Right renal pelvis (tissue), 4 donors: ENCODE measurements at regions not wholly inside any gene's neighbourhood (a gene's known extent, or its start where the extent isn't known, plus 50 kb on each side); places are given as distances from the start of the nearest gene placed in this dataset.
"Not testable (repeated sequence)": the region's sequence is repeated elsewhere in the genome, so short reads cannot be mapped to it uniquely, and the experiment has no call there.

Experiments
- DNase-seq, 4 donors: peaks; one replicate each; pipeline ENCODE4 v3.0.0-alpha.2; 2013; ENCODE audit warnings: low read depth in 4 of 4, low spot score in 3 of 4, missing footprints in 1 of 4

- DNase-seq = no peak
Measured at GRCh38 chr1:30575066-30575465, 148.3 kb downstream of the MATN1 start.

GRCh38 chr1:30572192-30572591 lies 151.2 kb downstream of the MATN1 start:
- no peak for DNase-seq

DNA sequence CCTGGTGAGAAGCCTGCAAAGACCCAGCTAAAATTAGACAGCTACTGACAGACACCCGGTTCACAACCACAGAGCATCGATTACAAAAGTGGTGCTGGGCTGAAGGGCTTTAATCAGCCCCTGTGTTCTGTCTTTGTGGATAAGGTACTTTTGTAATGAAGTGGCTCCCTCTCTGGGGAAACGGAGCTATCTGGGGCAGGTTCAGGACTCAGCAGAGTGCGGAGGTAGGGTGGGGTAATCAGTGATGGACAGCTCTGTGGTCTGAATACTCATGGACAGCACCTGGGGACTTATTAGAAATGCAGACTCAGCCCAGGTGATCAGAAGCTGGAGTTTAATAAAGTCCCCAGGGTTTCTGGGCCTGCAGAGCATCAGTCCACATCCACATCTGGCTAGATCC lies 152.0 kb downstream of the MATN1 start:
- no peak for DNase-seq

DNA sequence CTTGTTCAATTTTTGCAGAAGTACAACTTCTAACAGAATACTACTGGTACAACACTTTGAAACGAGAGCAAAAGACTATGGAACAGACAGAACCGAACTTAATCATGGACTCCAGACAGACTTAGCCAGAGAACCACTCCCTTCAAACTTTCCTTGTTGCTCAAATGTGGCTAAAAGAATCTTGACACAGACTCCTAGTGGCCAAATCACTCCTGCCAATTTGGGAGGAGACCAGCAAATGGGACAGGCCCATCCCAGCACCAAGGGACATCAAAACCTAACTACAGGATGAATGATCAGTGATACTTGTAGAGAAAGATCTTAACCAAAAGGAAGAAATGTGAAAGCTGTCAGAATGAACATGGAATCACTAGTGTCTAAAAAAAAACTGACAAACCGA lies 154.0 kb downstream of the MATN1 start:
- DNase-seq = no peak

DNA sequence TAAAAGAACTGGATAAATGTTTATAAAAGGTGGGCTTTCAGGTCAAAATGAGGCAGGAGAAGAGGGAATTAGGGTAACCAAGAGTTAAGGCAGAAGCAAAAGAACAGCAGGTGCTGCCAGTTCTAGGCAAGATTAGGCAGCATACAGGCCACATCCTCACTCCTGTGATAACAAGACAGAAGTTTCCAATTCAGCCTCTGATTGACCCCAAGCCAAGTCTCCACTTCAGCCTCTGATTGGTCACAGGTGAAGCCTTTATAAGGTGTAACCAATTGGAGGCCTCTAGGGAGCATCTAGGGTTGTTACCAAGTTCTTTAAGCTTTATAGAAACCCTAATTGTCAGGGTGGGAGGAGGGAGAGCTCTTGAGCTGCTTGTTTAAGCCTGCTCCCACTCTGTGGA lies 160.8 kb downstream of the MATN1 start:
- no peak for DNase-seq

DNA sequence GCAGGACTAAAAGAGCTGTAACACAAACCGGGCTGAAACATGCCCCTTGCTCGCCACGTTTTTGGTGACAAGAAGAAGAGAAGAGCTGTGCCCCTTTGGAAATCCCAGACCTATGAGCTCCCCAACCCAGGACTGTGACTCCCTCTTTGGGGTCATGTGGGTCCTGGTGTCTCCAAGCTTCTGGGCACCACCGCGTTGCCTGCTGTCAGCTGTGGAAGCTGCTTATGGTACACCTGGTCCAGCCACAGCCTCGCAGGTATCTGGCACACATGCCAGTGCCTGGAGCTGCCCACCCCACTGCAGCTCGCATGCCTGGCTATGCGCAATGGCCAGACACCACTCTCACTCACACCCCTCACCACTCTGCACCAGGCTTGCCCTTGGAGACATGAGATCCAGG lies 171.8 kb downstream of the MATN1 start:
- no peak for DNase-seq

GRCh38 chr1:30550365-30551220 lies 172.8 kb downstream of the MATN1 start:
- DNase-seq = no peak

GRCh38 chr1:30549872-30550271 lies 173.5 kb downstream of the MATN1 start:
- not testable (repeated sequence) for DNase-seq

- no peak for DNase-seq
Measured at GRCh38 chr1:30548294-30548693, 175.1 kb downstream of the MATN1 start.

GRCh38 chr1:30547326-30547725 lies 176.1 kb downstream of the MATN1 start:
- DNase-seq = not testable (repeated sequence)

DNA sequence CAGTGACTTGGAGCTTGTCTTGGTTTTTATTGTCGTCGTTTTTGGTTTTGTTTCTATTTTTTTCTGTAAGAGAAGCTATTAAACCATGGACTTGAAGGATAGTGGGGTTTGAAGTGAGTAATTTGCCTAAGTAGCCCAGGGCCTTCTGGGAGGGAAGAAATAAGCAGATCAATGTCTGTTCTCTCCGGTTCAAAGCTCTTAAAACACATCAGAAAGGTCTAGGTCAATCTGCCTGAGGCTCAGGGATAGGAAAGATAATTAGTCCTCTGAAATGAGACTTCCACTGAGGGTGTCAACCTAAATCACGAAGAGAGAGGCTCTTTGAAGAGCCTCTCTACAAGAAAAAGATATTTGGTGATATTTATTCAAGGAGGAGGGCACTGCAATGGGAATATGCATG lies 178.0 kb downstream of the MATN1 start:
- no peak for DNase-seq

- DNase-seq = no peak
Measured at GRCh38 chr1:30541721-30542485, 181.5 kb downstream of the MATN1 start.

- DNase-seq = no peak
Measured at GRCh38 chr1:30540611-30541192, 182.7 kb downstream of the MATN1 start.

- DNase-seq = no peak
Measured at GRCh38 chr1:30539884-30540283, 183.5 kb downstream of the MATN1 start.

GRCh38 chr1:30538993-30539867 lies 184.2 kb downstream of the MATN1 start:
- DNase-seq = no peak

DNA sequence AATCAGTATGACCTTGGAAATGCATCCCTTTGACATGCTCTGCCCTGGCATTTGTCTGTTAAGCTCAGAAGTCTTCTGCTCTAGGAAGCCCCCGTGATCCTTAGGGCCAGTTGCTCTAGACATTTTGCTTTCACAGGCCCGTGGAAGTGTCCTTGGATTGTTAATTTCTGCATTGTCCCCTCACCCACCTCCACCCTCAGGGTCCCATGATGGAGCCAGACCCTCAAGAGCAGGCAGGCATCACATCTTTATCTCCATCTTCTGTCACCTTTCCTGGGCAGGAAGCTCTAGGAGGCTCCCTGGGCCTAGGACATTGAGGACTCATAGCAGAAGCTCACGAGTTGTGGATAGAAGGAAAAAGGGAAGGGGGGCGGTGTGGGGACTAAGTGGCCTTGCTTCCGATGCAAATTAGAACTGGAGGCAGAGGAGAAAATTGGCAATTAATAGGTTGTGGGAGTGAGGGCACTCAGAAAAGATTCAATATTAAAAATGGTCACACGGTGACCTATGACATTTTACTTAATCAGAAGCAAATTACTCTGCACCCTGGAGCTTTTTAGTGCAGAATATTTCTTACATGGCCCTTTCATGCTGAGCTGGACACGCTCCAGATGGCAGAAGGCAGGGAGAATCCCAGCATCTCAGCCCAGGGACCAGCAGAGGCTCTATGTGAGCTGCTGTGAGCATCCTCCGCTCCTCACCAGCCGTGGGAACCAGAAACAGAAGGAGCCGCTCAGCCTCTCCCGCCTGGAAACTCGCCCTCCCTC lies 185.0 kb downstream of the MATN1 start:
- DNase-seq = no peak

DNA sequence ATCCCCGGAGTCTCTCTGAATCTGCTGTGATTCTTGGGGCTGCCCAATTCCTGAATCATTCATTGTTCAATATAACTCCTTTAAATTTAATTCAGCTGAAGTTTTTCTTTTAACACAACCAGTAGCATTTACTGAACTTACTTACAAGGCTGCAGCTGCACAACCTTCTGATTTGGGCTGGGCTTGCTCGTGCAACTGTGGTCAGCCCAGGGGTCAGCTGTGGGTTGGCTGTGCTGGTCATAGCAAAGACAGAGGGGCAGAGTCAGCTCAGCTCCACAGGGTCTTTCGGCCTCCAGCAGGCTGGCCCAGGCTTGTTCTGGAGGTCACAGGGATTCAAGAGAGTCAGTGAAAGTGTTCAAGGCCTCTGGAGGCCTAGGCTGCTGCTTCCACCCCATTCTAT lies 186.1 kb downstream of the MATN1 start:
- no peak for DNase-seq

- DNase-seq = no peak
Measured at GRCh38 chr1:30536530-30536929, 186.9 kb downstream of the MATN1 start.

DNA sequence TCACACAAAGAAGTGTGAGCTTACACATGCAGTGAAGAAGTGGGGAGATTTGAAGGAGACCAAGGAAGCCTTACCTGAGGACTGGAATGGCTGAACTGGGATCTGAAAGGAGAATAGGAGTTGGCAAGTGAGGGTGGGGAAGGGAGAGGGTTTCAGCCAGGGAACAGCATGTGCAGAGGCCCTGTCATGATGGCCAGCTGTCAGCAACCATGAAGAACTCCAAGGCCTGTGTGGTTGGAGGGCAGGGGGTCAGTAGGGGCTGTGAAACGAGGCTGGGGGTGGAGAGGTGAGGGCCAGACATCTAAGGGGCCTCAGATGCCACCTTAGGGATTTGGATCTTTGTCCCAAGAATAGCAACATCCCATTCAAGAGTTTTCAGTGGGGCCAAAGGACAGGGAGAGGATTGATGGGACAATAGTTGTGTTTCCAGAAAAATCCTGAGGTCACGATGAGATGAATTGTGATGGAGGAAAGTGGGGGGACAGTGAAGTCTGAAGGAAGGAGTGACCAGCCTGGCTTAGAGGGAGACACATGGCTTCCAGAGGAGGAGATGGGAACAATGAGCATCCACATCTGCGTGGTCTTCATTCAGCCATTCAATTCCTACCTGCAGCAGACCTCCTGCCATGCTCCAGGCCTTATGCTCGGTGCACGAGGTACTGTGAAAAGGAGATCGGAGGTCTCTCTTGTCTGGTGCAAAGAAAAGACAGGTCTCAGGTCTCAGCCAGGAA lies 187.6 kb downstream of the MATN1 start:
- no peak for DNase-seq
